Natural killer cell (primary cell): ENCODE measurements at regions not wholly inside any gene's neighbourhood (a gene's known extent, or its start where the extent isn't known, plus 50 kb on each side); places are given as distances from the start of the nearest gene placed in this dataset.

Experiments
- ATAC-seq, 3 donors: fragments of 150-1000 bp in 2 of 3; fragments of 200-7000 bp in 1 of 3; cut with Tn5 transposase; 1 replicate in 1 of 3; 2 replicates in 2 of 3; pipeline ENCODE4 v1.10.0; 2021; ENCODE audit warnings: mild to moderate bottlenecking in 2 of 3, moderate library complexity in 2 of 3
- DNase-seq, 2 donors: peaks; one replicate each; pipeline versions ENCODE4 v3.0.0 to v3.0.0-alpha.2; 2013 to 2021; ENCODE audit warnings: mixed read lengths in 1 of 2
- H3K27ac ChIP-seq: one replicate; pipeline ENCODE4 v1.5.1; 2013; ENCODE audit warnings: mild to moderate bottlenecking, low read length
- H3K27me3 ChIP-seq: one replicate; pipeline ENCODE4 v1.6.1; 2013; ENCODE audit warnings: low read length; ENCODE audit not compliant: control insufficient read depth, insufficient read depth
- H3K36me3 ChIP-seq: one replicate; pipeline ENCODE4 v1.6.1; 2013; ENCODE audit warnings: low read length; ENCODE audit not compliant: control insufficient read depth, insufficient read depth
- H3K4me1 ChIP-seq: one replicate; pipeline ENCODE4 v1.6.1; 2013; ENCODE audit warnings: low read length; ENCODE audit not compliant: control insufficient read depth, insufficient read depth
- H3K4me3 ChIP-seq: one replicate; pipeline ENCODE4 v1.5.1; 2013; ENCODE audit warnings: low read length
- H3K9me3 ChIP-seq: one replicate; pipeline ENCODE4 v1.6.1; 2013; ENCODE audit warnings: low read length; ENCODE audit not compliant: control insufficient read depth, insufficient read depth
- H3K27ac Mint-ChIP-seq, 2 donors: one replicate each; pipeline ENCODE4 v1.8.0; 2022; ENCODE audit warnings: mild to moderate bottlenecking in 2 of 2, mixed read lengths in 2 of 2, moderate library complexity in 1 of 2
- H3K27me3 Mint-ChIP-seq, 2 donors: one replicate each; pipeline ENCODE4 v1.8.0; 2022; ENCODE audit warnings: low read depth in 2 of 2, mixed read lengths in 2 of 2
- H3K36me3 Mint-ChIP-seq: one replicate; pipeline ENCODE4 v1.8.0; 2022; ENCODE audit warnings: mixed read lengths
- H3K4me1 Mint-ChIP-seq, 2 donors: one replicate each; pipeline ENCODE4 v1.8.0; 2022; ENCODE audit warnings: mixed read lengths in 2 of 2
- H3K4me3 Mint-ChIP-seq: one replicate; pipeline ENCODE4 v1.8.0; 2022; ENCODE audit warnings: mild to moderate bottlenecking, moderate library complexity, mixed read lengths
- H3K9me3 Mint-ChIP-seq, 2 donors: one replicate each; pipeline ENCODE4 v1.8.0; 2022; ENCODE audit warnings: mixed read lengths in 2 of 2
- WGBS: methylation state at CpG from one replicate; pipeline ENCODE4 v1.1.7; 2013; ENCODE audit warnings: missing lambda C conversion rate; ENCODE audit not compliant: insufficient coverage; 5-methylcytosine and 5-hydroxymethylcytosine counted together
- intact Hi-C: fragments of 100-400 bp; cut with micrococcal nuclease; formaldehyde crosslinking; loops from one replicate; pipeline ENCODE4 v1.14.2; 2022
- TF ChIP-seq, protein P1 (sequence below): fragments of 200-600 bp; IDR thresholded peaks from one replicate; pipeline ENCODE4 v1.8.0; 2022; ENCODE audit warnings: antibody characterized with exemption

DNA sequence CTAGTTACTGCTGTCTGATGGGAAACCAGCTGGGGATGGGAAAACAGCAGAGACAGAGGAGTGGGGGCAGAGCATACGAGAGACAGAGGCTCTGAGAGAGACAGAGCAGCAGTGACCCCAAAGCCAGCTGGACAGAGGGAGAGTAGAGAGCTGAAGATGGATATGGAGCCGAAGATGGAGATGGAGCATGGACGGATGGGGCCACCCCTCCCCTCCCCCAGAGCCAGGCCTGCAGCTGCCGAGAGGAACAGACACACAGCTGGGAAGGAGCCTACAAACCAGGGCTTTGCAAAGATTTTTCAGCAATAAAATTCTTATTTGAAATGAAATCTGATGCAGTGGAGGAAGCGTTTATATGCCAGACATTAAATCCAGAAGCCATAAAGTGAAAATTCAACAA is 167.6 kb upstream of the LINGO1 start:
- no peak overlapping the region for H3K27ac Mint-ChIP-seq
- WGBS = 75% methylated on average over 1 of the region's 5 CpGs
- H3K4me3 ChIP-seq = no peak overlapping the region
- no peaks in the 10 kb centered on the region for H3K9me3 Mint-ChIP-seq
- DNase-seq (no peak), ATAC-seq (no peak)
- no peaks in the 10 kb centered on the region for H3K27me3 ChIP-seq
- TF ChIP-seq, protein P1, sequence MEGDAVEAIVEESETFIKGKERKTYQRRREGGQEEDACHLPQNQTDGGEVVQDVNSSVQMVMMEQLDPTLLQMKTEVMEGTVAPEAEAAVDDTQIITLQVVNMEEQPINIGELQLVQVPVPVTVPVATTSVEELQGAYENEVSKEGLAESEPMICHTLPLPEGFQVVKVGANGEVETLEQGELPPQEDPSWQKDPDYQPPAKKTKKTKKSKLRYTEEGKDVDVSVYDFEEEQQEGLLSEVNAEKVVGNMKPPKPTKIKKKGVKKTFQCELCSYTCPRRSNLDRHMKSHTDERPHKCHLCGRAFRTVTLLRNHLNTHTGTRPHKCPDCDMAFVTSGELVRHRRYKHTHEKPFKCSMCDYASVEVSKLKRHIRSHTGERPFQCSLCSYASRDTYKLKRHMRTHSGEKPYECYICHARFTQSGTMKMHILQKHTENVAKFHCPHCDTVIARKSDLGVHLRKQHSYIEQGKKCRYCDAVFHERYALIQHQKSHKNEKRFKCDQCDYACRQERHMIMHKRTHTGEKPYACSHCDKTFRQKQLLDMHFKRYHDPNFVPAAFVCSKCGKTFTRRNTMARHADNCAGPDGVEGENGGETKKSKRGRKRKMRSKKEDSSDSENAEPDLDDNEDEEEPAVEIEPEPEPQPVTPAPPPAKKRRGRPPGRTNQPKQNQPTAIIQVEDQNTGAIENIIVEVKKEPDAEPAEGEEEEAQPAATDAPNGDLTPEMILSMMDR = no peak
- no peaks in the 10 kb centered on the region for H3K4me1 Mint-ChIP-seq
- no peak overlapping the region for H3K27ac ChIP-seq
- no peaks in the 10 kb centered on the region for H3K36me3 Mint-ChIP-seq
- H3K9me3 ChIP-seq = no peaks in the 10 kb centered on the region
- no peaks in the 10 kb centered on the region for H3K4me1 ChIP-seq
- H3K4me3 Mint-ChIP-seq = no peak overlapping the region
- intact Hi-C loops = no loop called here
- H3K27me3 Mint-ChIP-seq = peaks cover 7 to 14% of the 10 kb centered on the region in 2 donors
- no peaks in the 10 kb centered on the region for H3K36me3 ChIP-seq

DNA sequence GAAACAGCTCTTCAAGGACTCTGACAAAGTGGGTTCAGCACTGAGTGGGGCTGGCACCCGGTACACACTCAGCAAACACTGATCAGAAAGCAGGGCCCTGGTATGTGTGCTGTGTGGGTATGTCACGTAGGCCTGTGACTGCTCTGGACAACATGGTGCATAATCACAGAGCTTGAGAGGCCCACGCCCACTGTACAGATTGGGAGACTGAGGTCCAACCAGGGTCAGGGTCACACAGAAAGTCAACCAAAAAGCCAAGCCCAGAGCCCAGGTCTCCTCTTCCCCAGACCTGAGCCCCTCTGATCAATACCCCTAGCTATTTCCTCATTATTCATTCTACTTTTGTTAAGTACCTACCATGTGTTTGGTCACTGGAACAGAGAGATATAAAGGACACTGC is 166.1 kb upstream of the LINGO1 start:
- Histone ChIP-seq H3K4me1 (no peaks in the 10 kb centered on the region), H3K4me3 (no peak overlapping the region), H3K9me3 (no peaks in the 10 kb centered on the region), H3K36me3 (no peaks in the 10 kb centered on the region), H3K27me3 (no peaks in the 10 kb centered on the region), H3K27ac (no peak overlapping the region)
- Mint-ChIP-seq H3K27ac (no peak overlapping the region), H3K4me3 (no peak overlapping the region), H3K36me3 (no peaks in the 10 kb centered on the region), H3K4me1 (no peaks in the 10 kb centered on the region), H3K27me3 (peaks cover 7 to 17% of the 10 kb centered on the region in 2 donors), H3K9me3 (no peaks in the 10 kb centered on the region)
- WGBS = 87% methylated on average over 3 of the region's 3 CpGs
- no peak for DNase-seq
- intact Hi-C loops = no loop called here
- ATAC-seq = no peak
- TF ChIP-seq, protein P1 = no peak

DNA sequence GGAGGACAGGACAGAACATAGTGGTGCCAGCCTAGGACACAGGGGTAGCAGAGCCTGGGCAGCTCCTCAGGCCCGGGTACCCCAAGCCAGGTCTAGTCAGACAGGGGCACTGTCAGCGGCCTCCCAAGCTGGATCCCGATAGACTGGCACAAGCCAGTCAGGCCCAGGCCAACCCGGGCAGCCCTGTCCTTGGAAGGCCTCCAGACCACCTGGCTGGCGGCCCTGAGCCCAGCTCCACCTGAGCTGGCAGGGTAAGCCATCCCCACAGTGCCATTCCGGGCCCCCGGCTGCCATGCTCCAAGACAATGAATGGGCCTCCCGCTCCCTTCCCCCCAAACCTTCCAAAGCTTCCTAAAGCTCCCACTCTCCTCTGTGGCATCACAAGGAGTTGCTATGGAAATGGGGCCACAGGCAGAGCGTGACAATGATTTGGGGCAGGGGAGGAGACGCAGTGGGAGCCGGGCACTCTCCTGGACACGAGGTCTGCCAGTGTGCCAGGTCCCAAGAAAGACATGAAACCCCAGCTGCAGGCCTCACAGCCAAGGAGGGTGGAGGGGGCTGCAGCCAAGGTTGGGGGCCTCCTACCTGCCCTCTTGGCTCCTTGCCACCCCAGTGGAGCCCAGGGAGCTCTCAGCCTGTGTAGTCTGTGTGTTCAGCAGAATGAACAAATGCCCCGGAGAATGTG is 165.6 kb upstream of the LINGO1 start:
- no peaks in the 10 kb centered on the region for H3K36me3 Mint-ChIP-seq
- H3K27me3 Mint-ChIP-seq = peaks cover 7 to 15% of the 10 kb centered on the region in 2 donors
- H3K9me3 Mint-ChIP-seq = no peaks in the 10 kb centered on the region
- Histone ChIP-seq H3K4me3 (no peak overlapping the region), H3K27ac (no peak overlapping the region), H3K36me3 (no peaks in the 10 kb centered on the region), H3K4me1 (no peaks in the 10 kb centered on the region), H3K9me3 (no peaks in the 10 kb centered on the region), H3K27me3 (no peaks in the 10 kb centered on the region)
- intact Hi-C loops = no loop called here
- no peak overlapping the region for H3K27ac Mint-ChIP-seq
- no peak overlapping the region for H3K4me3 Mint-ChIP-seq
- no peaks in the 10 kb centered on the region for H3K4me1 Mint-ChIP-seq
- no peak for DNase-seq
- ATAC-seq = no peak
- TF ChIP-seq, protein P1 = no peak
- 84% methylated on average over 13 of the region's 13 CpGs for WGBS

GRCh38 chr15:77797270-77797669 is 164.6 kb upstream of the LINGO1 start:
- Mint-ChIP-seq H3K4me3 (no peak overlapping the region), H3K27ac (no peak overlapping the region), H3K27me3 (peaks cover 7 to 15% of the 10 kb centered on the region in 2 donors), H3K4me1 (no peaks in the 10 kb centered on the region), H3K36me3 (no peaks in the 10 kb centered on the region), H3K9me3 (no peaks in the 10 kb centered on the region)
- H3K27ac ChIP-seq = no peak overlapping the region
- H3K9me3 ChIP-seq = no peaks in the 10 kb centered on the region
- TF ChIP-seq, protein P1 = no peak
- no peak overlapping the region for H3K4me3 ChIP-seq
- H3K27me3 ChIP-seq = no peaks in the 10 kb centered on the region
- WGBS = 63% methylated on average over 8 of the region's 8 CpGs
- ATAC-seq = no peak
- intact Hi-C loops = no loop called here
- H3K4me1 ChIP-seq = no peaks in the 10 kb centered on the region
- no peaks in the 10 kb centered on the region for H3K36me3 ChIP-seq
- DNase-seq = no peak
